HepG2 (cell line): ENCODE measurements at regions not wholly inside any gene's neighbourhood (a gene's known extent, or its start where the extent isn't known, plus 50 kb on each side); places are given as distances from the start of the nearest gene placed in this dataset.
A peak's percentile ranks its signal among the peaks of the same experiment; 100 is the strongest.

ENCODE experiments used
- ATAC-seq: fragments of 200-7000 bp; cut with Tn5 transposase; 3 replicates; pipeline ENCODE4 v1.9.1; 2020; ENCODE audit warnings: mild to moderate bottlenecking, moderate library complexity
- BruUV-seq: library from RNA; stranded (reverse); fragments of 400-500 nt; replicated peaks from 2 replicates; lab custom pipeline; 2021; lab: Mats Ljungman, UMichigan
- CTCF ChIA-PET: fragments of 300-600 bp; formaldehyde crosslinking; extraction: SDS; loops from one replicate; lab custom pipeline; 2021; ENCODE audit warnings: low total read pairs, inconsistent platforms, low intra/inter-chr PET ratio; lab: Yijun Ruan, JAX
- POLR2A ChIA-PET: fragments of 350-600 bp; sonication (Branson Sonifier 250); formaldehyde crosslinking; loops from one replicate; lab custom pipeline; 2020; ENCODE audit warnings: antibody characterized with exemption, inconsistent platforms; lab: Yijun Ruan, JAX
- DNase-seq: peaks from one replicate; pipeline ENCODE4 v3.0.0-alpha.2; 2015; ENCODE audit warnings: low spot score
- FAIRE-seq: peaks from 3 replicates; lab custom pipeline; 2011; peaks lifted over from hg19 to GRCh38; lab: Jason Lieb, UNC
- H2AFZ ChIP-seq: one replicate; pipeline ENCODE4 v1.6.1; 2011; ENCODE audit warnings: low read length, inconsistent platforms
- H3K27ac ChIP-seq: fragments of 300-600 bp; 3 replicates; pipeline ENCODE4 v1.8.0; 2011; ENCODE audit warnings: mixed run types, mild to moderate bottlenecking, mixed read lengths, low read length, inconsistent platforms; ENCODE audit not compliant: insufficient read depth; ENCODE audit errors: extremely low read length
- H3K27me3 ChIP-seq, 2 experiments: fragments of 200-600 bp in 1 of 2; 2 replicates in 1 of 2; 3 replicates in 1 of 2; pipeline versions ENCODE4 v1.6.0 to v1.8.0; 2011; ENCODE audit warnings: low read length in 2 of 2, mild to moderate bottlenecking in 2 of 2, moderate library complexity in 2 of 2, inconsistent platforms in 1 of 2; ENCODE audit not compliant: insufficient read depth in 2 of 2, control insufficient read depth in 1 of 2
- H3K36me3 ChIP-seq, 2 experiments: fragments of 200-600 bp in 1 of 2; replicated peaks in 1 of 2; 2 replicates in 1 of 2; 3 replicates in 1 of 2; pipeline versions ENCODE4 v1.5.1 to v1.8.0; 2011; ENCODE audit warnings: low read length in 2 of 2, inconsistent platforms in 1 of 2; ENCODE audit not compliant: insufficient read depth in 2 of 2, control insufficient read depth in 1 of 2
- H3K4me1 ChIP-seq: 2 replicates; pipeline ENCODE4 v1.5.1; 2012; ENCODE audit warnings: low read length, inconsistent platforms; ENCODE audit not compliant: insufficient read depth
- H3K4me2 ChIP-seq: 2 replicates; pipeline ENCODE4 v1.6.0; 2011; ENCODE audit warnings: low read depth, low read length, inconsistent platforms
- H3K4me3 ChIP-seq, 3 experiments: fragments of 200-600 bp in 1 of 3; sonication (generic), shearing (Covaris generic) in 1 of 3; replicated peaks in 1 of 3; 2 replicates each; pipeline ENCODE4 v1.5.1; 2011 to 2016; ENCODE audit warnings: low read length in 3 of 3, inconsistent platforms in 2 of 3, low read depth in 2 of 3, mild to moderate bottlenecking in 2 of 3, control low read depth in 1 of 3, mixed read lengths in 1 of 3; ENCODE audit not compliant: insufficient read depth in 1 of 3
- H3K79me2 ChIP-seq: one replicate; pipeline ENCODE4 v1.6.1; 2011; ENCODE audit warnings: low read length, inconsistent platforms; ENCODE audit not compliant: insufficient read depth
- H3K9ac ChIP-seq: 2 replicates; pipeline ENCODE4 v1.6.0; 2011; ENCODE audit warnings: mild to moderate bottlenecking, low read depth, low read length, inconsistent platforms; ENCODE audit not compliant: insufficient read depth
- H3K9me3 ChIP-seq: 2 replicates; pipeline ENCODE4 v1.5.1; 2012; ENCODE audit warnings: mild to moderate bottlenecking, low read length
- H4K20me1 ChIP-seq: 2 replicates; pipeline ENCODE4 v1.6.0; 2011; ENCODE audit warnings: inconsistent platforms, mild to moderate bottlenecking, low read length, moderate library complexity; ENCODE audit not compliant: insufficient read depth
- CREB1 ChIP-seq, 2 experiments: fragments of 450-650 bp in 1 of 2; IDR thresholded peaks; 2 replicates each; pipeline ENCODE4 v1.6.1; 2016 to 2017; ENCODE audit warnings: control low read depth in 1 of 2, mild to moderate bottlenecking in 1 of 2, missing compliant biosample characterization in 1 of 2, missing genetic modification characterization in 1 of 2
- DNMT3B ChIP-seq: conservative IDR thresholded peaks from 2 replicates; pipeline ENCODE4 v1.6.1; 2016; ENCODE audit warnings: missing biosample characterization, control low read depth
- FOXC1 ChIP-seq: sonication (generic); formaldehyde crosslinking; IDR thresholded peaks from 2 replicates; pipeline ENCODE4 v1.8.0; 2022; ENCODE audit warnings: mild to moderate bottlenecking, missing genetic modification reagents, borderline replicate concordance
- FOXO1 ChIP-seq: sonication (generic); formaldehyde crosslinking; IDR thresholded peaks from 2 replicates; pipeline ENCODE4 v1.4.0; 2020; ENCODE audit warnings: missing genetic modification reagents
- MED1 ChIP-seq: sonication (generic); formaldehyde crosslinking; IDR thresholded peaks from 2 replicates; pipeline ENCODE4 v1.4.0; 2020; ENCODE audit warnings: missing genetic modification reagents
- NR2C2 ChIP-seq: sonication (generic); formaldehyde crosslinking; IDR thresholded peaks from 2 replicates; pipeline ENCODE4 v1.4.0; 2020; ENCODE audit warnings: missing genetic modification reagents, mild to moderate bottlenecking, moderate library complexity, borderline replicate concordance
- PHF20 ChIP-seq: sonication (generic); formaldehyde crosslinking; IDR thresholded peaks from 2 replicates; pipeline ENCODE4 v1.5.0; 2020; ENCODE audit warnings: mild to moderate bottlenecking, missing genetic modification reagents
- RERE ChIP-seq: IDR thresholded peaks from 2 replicates; pipeline ENCODE4 v1.6.1; 2016; ENCODE audit warnings: low read depth, missing genetic modification reagents, missing compliant biosample characterization
- RFX1 ChIP-seq: fragments of 450-650 bp; IDR thresholded peaks from 2 replicates; pipeline ENCODE4 v1.6.1; 2017
- RFXAP ChIP-seq: sonication (generic); formaldehyde crosslinking; IDR thresholded peaks from 2 replicates; pipeline ENCODE4 v1.4.0; 2020; ENCODE audit warnings: missing genetic modification reagents, borderline replicate concordance
- SMC3 ChIP-seq: IDR thresholded peaks from 2 replicates; pipeline ENCODE4 v1.6.1; 2011; ENCODE audit warnings: low read length, improper control_type of control experiment
- ZFP37 ChIP-seq: sonication (generic); formaldehyde crosslinking; IDR thresholded peaks from 2 replicates; pipeline ENCODE4 v1.4.0; 2020; ENCODE audit warnings: missing genetic modification reagents, borderline replicate concordance
- ZKSCAN1 ChIP-seq: fragments of 150-350 bp; IDR thresholded peaks from 2 replicates; pipeline ENCODE4 v1.6.1; 2014; ENCODE audit warnings: low read length
- ZNF441 ChIP-seq: sonication (generic); formaldehyde crosslinking; IDR thresholded peaks from 2 replicates; pipeline ENCODE4 v1.7.0; 2021; ENCODE audit warnings: missing genetic modification reagents, borderline replicate concordance
- ZNF879 ChIP-seq: sonication (generic); formaldehyde crosslinking; IDR thresholded peaks from 2 replicates; pipeline ENCODE4 v1.8.1; 2023; ENCODE audit warnings: missing genetic modification reagents
- ZZZ3 ChIP-seq: sonication (generic); formaldehyde crosslinking; IDR thresholded peaks from 2 replicates; pipeline ENCODE4 v1.4.0; 2020; ENCODE audit warnings: missing genetic modification reagents, mild to moderate bottlenecking, borderline replicate concordance
- WGBS: methylation state at CpG from one replicate; pipeline ENCODE4 v1.1.6; 2017; ENCODE audit warnings: low lambda C conversion rate; 5-methylcytosine and 5-hydroxymethylcytosine counted together
- in situ Hi-C: cut with HindIII; loops from 2 replicates; pipeline ENCODE4 v1.10.0; 2017; ENCODE audit warnings: low pct_unique_long_range_greater_than_20kb; ENCODE audit not compliant: extremely low pct_ligation_motif_present
- intact Hi-C: fragments of 100-400 bp; cut with micrococcal nuclease; formaldehyde crosslinking; loops from one replicate; pipeline ENCODE4 v1.10.0; 2022; ENCODE audit not compliant: unreplicated experiment

DNA sequence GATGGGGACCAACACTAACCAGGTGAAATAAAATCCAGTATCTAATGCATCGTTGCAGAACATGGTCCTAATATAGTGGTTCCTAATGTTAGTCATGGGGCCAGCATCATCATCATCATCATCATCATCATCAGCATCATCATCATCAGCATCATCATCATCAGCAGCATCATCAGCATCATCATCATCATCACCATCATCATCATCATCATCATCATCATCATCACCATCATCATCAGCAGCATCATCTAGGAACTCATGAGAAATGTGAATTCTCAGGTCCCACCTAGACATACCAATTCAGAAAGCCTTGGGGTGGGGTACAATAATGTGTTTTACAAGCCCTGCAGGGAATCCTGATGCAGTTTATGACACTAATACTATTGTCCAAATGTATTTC, 179.4 kb upstream of the LRRN1 start:
- WGBS: 0% methylated on average over 1 of the region's 1 CpG
- ATAC-seq (no peak), FAIRE-seq (no peak), DNase-seq (no peak)
- no peaks in the 10 kb centered on the region for H3K27me3 ChIP-seq
- ChIA-PET POLR2A (no interaction called here), CTCF (no interaction called here)
- no peaks in the 10 kb centered on the region for H4K20me1 ChIP-seq
- TF ChIP-seq MED1 (CRISPR knock-in tag) (no peak), CREB1 (IDR thresholded peaks at IDR 0.05) (peak; percentile 96), CREB1 (CRISPR knock-in tag; IDR thresholded peaks at IDR 0.05) (no peak)
- no peak overlapping the region for H3K4me2 ChIP-seq
- no peak overlapping the region for H3K9ac ChIP-seq
- intact Hi-C loops (no loop called here), in situ Hi-C loops (no loop called here)
- no peaks in the 10 kb centered on the region for H3K79me2 ChIP-seq
- H2AFZ ChIP-seq: no peak overlapping the region
- no peak overlapping the region for H3K27ac ChIP-seq
- no TSS peak for BruUV-seq
- no peaks in the 10 kb centered on the region for H3K36me3 ChIP-seq
- no peak overlapping the region for H3K4me3 ChIP-seq
- no peaks in the 10 kb centered on the region; the same call in 1 of the 2 replicates for H3K9me3 ChIP-seq
- no peaks in the 10 kb centered on the region for H3K4me1 ChIP-seq

DNA sequence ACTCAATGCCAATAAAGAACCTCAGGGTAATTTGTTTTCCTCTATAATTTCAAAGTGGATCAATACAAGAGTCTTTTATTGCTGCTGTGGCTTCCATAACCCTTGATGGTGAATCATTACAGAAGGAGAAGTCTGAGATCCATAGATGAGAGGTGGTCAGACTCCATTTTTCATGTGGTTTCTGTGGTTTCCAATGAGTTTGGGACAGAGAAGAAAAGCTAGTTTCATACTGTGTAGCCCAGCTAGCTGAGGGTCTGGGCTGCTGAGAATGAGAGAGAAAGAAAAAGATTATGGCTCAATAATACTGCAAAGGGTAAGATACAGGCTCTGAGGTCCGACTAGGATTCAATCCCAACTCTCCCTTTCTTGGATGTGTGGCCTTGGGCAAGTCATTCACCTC, 180.6 kb upstream of the LRRN1 start:
- no peaks in the 10 kb centered on the region; the same call in 1 of the 2 replicates for H3K9me3 ChIP-seq
- FAIRE-seq (no peak), ATAC-seq (no peak), DNase-seq (no peak)
- no peak overlapping the region for H2AFZ ChIP-seq
- intact Hi-C loops: no loop called here
- no peak overlapping the region for H3K9ac ChIP-seq
- H3K79me2 ChIP-seq: no peaks in the 10 kb centered on the region
- CTCF ChIA-PET: no interaction called here
- H3K27ac ChIP-seq: no peak overlapping the region
- WGBS: 0% methylated on average over 1 of the region's 1 CpG
- in situ Hi-C loops: no loop called here
- H3K4me1 ChIP-seq: no peaks in the 10 kb centered on the region
- POLR2A ChIA-PET: no interaction called here
- H3K4me2 ChIP-seq: no peak overlapping the region
- H4K20me1 ChIP-seq: no peaks in the 10 kb centered on the region
- no peaks in the 10 kb centered on the region for H3K27me3 ChIP-seq
- no peaks in the 10 kb centered on the region for H3K36me3 ChIP-seq
- no TSS peak for BruUV-seq
- H3K4me3 ChIP-seq: no peak overlapping the region
- TF ChIP-seq PHF20 (no peak), FOXC1 (CRISPR knock-in tag) (no peak), DNMT3B (CRISPR knock-in tag) (no peak), ZZZ3 (CRISPR knock-in tag) (no peak), RFXAP (CRISPR knock-in tag) (no peak), ZKSCAN1 (no peak), NR2C2 (no peak), RFX1 (no peak), ZFP37 (CRISPR knock-in tag) (no peak), SMC3 (no peak), RERE (CRISPR knock-in tag) (no peak), FOXO1 (CRISPR knock-in tag) (no peak), ZNF441 (no peak), ZNF879 (CRISPR knock-in tag) (no peak)
